ENCODE measurements at regions not wholly inside any gene's neighbourhood (a gene's known extent, or its start where the extent isn't known, plus 50 kb on each side); places are given as distances from the start of the nearest gene placed in this dataset.

GRCh38 chr4:136908122-136908521 lies 624.2 kb downstream of the PCDH18 start:
- H3K4me3 ChIP-seq (replicated peaks; ENCODE audit: low read depth, low read length): no peak overlapping the region
- TF ChIP-seq CTCF (IDR thresholded peaks at IDR 0.05; ENCODE audit: low read length, missing control alignments): no peak
- no peak for DNase-seq (ENCODE audit: low read depth)

- no peak for TF ChIP-seq CTCF (IDR thresholded peaks at IDR 0.05; ENCODE audit: low read length, missing control alignments)
- peak; percentile 32 for DNase-seq (ENCODE audit: low read depth)
- H3K4me3 ChIP-seq (replicated peaks; ENCODE audit: low read depth, low read length): no peak overlapping the region
Observed at GRCh38 chr4:136900696-136901095, 631.6 kb downstream of the PCDH18 start.

- no peak overlapping the region for H3K4me3 ChIP-seq (replicated peaks; ENCODE audit: low read depth, low read length)
- TF ChIP-seq CTCF (IDR thresholded peaks at IDR 0.05; ENCODE audit: low read length, missing control alignments): no peak
- DNase-seq (ENCODE audit: low read depth): no peak
Observed at GRCh38 chr4:136898590-136899248, 633.6 kb downstream of the PCDH18 start.

GRCh38 chr4:136893573-136893972 lies 638.7 kb downstream of the PCDH18 start:
- TF ChIP-seq CTCF (IDR thresholded peaks at IDR 0.05; ENCODE audit: low read length, missing control alignments): no peak
- DNase-seq (ENCODE audit: low read depth): peak; percentile 45
- H3K4me3 ChIP-seq (replicated peaks; ENCODE audit: low read depth, low read length): no peak overlapping the region

- no peak overlapping the region for H3K4me3 ChIP-seq (replicated peaks; ENCODE audit: low read depth, low read length)
- no peak for TF ChIP-seq CTCF (IDR thresholded peaks at IDR 0.05; ENCODE audit: low read length, missing control alignments)
- no peak for DNase-seq (ENCODE audit: low read depth)
Observed at GRCh38 chr4:136881666-136882065, 650.6 kb downstream of the PCDH18 start.

GRCh38 chr4:136873555-136873954 lies 658.7 kb downstream of the PCDH18 start:
- H3K4me3 ChIP-seq (replicated peaks; ENCODE audit: low read depth, low read length): no peak overlapping the region
- no peak for DNase-seq (ENCODE audit: low read depth)
- no peak for TF ChIP-seq CTCF (IDR thresholded peaks at IDR 0.05; ENCODE audit: low read length, missing control alignments)

GRCh38 chr4:136867465-136867864 lies 664.8 kb downstream of the PCDH18 start:
- DNase-seq (ENCODE audit: low read depth): no peak
- no peak overlapping the region for H3K4me3 ChIP-seq (replicated peaks; ENCODE audit: low read depth, low read length)
- TF ChIP-seq CTCF (IDR thresholded peaks at IDR 0.05; ENCODE audit: low read length, missing control alignments): no peak

Data from fibroblast of pulmonary artery (primary cell).